Non-pigmented ciliary epithelial cell (primary cell): ENCODE measurements at regions not wholly inside any gene's neighbourhood (a gene's known extent, or its start where the extent isn't known, plus 50 kb on each side); places are given as distances from the start of the nearest gene placed in this dataset.
A peak's percentile ranks its signal among the peaks of the same experiment; 100 is the strongest.
"Not testable (repeated sequence)": the region's sequence is repeated elsewhere in the genome, so short reads cannot be mapped to it uniquely, and the experiment has no call there.

Experiments used
- DNase-seq: peaks from one replicate; pipeline ENCODE4 v3.0.0-alpha.2; 2010; ENCODE audit warnings: low read depth

DNA sequence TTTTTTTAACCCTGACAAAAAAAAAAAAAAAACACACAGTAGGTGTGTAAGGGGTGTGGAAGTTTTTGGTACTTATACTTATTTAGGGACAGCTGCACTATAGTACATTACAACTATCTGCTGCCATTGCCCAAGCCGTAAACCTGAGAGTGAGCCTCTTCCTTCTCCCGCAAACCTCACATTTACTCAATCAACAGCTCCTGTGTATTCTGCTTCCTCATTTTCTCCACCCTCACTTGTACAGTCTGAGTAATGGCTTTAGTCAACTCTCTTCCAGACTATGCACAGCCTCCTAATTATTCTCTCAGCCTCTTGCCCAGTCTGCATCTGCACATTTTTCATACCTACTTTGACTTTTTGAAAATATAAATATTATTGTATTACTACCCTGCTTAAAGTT is 362.0 kb downstream of the ADAM29 start:
- DNase-seq = no peak

DNA sequence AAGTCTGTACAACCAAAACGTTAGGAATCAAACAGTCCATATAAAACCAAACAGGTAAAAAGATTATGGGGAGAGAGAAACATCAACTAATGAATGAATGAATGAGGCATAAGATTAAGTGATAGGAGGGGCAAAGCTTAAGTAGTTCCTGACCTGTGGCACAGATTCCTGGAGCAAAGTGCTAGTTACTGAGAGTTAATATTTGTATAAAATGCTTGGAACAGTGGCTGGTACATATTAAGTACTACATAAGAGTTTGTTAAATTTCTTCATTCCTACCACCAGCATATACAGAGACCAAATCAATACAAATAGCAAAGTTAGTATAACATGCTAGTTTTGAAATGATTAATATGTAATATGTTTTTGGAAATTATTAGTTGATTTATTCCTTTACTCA is 363.7 kb downstream of the ADAM29 start:
- DNase-seq = no peak

DNA sequence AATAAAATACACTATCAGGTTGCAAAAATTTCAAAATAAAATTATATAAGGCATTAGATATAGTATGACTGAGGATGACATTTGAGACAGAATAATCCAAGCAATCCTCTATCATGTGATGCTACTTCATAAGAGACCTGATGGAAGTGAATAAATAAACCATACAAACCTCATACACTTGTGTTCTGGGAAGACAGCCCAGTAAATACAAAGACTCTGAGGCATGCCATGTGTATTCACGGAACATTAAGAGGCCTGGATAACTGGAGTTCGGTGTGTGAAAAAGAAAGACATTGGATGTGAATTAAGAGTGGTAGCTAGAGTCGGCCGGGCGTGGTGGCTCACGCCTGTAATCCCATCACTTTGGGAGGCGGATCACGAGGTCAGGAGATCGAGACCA is 364.2 kb downstream of the ADAM29 start:
- no peak for DNase-seq

DNA sequence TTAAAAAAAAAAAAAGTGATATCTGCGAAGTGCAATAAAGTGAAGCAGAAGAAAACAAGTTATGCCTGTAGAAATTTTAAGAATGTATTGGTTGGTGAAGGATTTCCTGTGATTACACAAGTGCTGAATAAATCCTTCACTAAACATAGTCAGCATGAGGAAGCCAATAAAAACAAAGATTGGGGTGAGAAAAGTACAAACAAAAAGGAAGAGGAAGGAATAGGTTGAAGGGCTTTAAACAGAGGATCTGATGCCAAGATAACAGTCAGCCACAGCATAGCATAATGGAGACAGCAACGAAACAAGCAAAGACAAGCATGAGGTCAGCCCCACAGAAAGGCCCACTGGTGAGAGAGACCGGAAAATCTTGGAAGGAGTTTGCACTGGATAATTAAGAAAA is 372.2 kb downstream of the ADAM29 start:
- no peak for DNase-seq

DNA sequence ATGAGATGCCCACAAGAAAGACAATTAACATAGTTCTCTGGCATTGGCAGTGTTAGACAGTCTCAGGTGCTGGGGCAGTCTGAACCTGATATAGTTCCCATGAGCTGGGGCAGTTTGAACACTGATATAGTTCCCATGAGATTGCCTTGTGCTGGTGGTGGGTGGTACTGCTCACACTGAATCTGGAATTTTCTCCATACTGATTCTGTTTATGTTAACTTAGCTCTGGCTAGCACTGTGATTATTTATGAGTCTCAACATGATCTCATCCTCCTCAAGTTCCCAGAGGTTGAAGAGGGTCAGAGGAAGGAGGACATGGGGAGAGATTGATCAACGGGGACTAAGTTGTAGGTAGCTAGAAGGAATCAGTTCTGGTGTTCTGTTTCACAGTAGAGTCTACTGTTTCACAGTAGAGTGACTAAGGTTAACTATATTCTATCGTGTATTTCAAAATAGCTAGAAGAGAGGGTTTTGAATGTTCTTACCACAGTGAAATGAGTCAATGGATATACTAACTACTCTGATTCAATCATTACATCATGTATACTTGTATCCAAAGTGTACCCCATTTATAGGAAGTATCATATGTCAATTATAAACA is 379.9 kb downstream of the ADAM29 start:
- no peak for DNase-seq

DNA sequence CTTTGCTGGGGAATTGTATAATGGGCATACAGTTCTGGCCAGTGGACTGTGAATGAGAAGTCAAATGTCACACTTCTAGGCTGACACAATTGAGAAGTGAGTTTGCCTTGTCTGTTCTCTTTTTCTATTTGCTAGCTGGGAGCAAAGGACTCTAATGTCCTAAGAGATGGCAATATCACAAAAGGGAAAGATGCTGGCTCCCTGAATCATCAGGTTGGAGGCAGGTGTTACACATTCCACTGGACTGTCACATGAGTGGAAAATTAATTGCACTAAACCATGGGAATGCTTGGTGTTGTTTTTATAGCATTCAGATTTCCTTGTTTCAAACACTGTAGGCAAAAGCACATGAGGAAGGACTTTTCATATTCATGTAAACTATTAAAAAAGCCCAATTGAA is 388.3 kb downstream of the ADAM29 start:
- DNase-seq = no peak

DNA sequence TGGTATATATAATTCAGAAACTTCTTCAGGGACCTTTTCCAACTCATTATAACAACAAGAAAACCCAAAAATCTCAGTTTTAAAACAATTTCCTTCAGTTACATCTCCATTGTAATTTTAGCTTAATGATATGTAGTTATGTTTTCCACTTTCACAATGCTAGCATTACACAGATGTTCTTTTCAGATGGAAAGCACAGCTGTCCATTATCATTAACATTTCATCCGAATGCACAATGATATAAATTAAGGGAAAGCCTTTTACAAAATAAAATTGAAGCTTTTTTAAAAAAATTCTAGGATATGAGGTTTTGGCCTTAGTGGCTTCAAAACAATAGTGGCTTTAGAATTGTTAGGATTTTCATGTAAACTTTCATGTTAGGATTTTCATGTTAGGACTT is 389.2 kb downstream of the ADAM29 start:
- no peak for DNase-seq

DNA sequence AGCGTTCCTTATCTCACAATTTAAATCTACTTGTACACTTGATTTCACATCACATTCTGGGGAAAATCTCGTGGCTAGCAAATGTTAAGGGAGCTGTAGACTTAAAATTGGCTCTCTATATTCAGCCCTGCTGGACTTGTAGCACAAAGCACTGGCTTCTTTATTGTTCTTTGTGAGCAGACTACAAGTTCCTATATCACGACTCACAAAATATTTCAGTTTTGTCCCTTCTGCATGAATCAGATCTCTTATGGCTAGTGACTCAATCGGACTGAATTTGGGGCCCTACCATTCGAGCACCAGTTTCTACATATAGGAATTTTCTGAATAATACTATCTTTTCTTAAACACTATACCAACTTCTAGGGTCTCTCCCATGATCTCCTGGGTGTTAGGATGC is 390.1 kb downstream of the ADAM29 start:
- DNase-seq = no peak

DNA sequence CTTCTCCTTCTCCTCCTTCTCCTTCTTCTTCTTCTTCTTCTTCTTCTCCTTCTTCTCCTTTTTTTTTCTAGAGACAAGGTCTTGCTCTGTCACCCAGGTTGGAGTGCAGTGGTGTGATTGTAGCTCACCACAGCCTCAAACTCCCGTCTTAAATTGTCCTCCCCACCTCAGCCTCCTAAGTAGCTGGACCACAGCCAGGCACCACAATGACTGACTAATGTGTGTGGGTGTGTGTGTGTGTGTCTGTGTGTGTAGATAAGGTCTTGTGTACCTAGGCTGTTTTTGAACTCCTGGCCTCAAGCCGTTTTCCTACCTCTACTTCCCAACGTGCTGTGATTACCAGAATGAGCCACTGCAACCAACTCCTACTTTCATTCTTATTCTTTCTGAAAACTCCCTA is 390.9 kb downstream of the ADAM29 start:
- DNase-seq = no peak

DNA sequence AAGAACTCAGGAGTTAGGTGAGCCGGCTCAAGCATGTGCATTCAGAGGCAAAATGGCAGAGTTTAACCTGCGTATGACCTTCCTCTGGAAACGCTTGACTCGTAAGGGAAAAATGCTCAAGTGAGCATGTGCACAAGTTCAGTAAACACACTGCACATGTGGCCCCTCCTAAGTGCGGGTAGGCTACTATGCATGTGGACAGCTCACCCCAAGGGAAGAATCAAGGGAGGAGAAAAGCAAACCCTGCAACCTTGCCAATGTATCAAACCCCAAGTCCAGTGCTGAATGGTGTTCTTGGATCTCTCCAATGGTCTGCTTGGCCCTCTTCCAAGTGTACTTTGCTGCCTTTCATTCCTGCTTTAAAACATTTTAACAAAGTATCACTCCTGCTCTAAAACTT is 407.1 kb downstream of the ADAM29 start:
- no peak for DNase-seq

DNA sequence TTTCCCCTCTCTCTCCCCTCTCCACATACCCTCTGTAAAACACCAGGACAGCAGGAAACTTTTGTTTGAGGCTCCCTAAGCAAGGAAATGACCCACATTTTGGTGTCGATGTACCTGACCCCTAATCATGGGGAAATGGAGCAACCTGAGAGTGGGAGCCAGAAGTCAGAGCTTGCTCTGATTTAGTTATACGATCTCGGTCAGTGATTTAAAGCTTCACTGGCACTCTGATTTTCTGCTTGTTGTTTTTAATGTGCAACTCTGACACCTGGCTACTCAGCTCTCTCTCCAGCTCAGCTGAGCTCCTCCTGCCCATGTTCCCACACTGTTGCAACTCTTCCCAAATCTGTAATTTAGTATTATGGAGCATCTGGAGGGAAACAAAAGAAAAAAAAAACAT is 408.6 kb downstream of the ADAM29 start:
- no peak for DNase-seq

DNA sequence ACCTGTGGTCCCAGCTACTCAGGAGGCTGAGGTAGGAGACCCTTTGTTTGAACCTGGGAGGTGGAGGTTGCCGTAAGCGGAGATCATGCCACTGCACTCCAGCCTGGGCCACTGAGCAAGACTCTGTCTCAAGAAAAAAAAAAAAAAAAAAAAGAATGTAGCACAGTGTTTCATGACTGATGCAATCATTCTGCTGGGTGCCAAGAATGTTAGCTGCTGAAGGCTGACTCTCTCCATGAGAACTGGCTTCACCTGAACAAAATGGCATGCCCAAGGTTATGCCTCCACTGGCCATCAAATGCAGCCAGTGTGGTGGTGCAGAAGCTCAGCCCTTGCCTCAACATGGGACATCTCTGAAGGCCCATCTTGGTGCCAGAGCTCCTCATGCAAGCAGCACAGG is 412.1 kb downstream of the ADAM29 start:
- no peak for DNase-seq

DNA sequence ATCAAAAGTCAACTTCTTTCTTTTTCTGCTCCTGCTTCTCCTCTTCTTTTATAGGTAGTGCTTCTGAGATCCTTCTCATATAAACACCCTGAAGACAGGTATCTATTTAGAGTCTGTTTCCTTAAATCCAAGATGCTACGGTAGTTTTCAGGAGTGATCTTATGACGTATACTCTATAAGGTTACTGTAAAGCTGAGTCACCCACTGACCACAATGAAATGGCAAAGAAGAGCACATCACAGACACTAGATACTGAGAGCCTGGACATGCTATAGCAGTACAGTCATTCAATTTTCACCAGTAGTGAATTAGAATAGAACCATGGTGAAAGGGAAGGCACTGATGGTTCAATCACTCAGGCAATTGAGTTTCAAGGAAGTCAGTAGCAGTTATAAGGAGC is 412.5 kb downstream of the ADAM29 start:
- DNase-seq = no peak

DNA sequence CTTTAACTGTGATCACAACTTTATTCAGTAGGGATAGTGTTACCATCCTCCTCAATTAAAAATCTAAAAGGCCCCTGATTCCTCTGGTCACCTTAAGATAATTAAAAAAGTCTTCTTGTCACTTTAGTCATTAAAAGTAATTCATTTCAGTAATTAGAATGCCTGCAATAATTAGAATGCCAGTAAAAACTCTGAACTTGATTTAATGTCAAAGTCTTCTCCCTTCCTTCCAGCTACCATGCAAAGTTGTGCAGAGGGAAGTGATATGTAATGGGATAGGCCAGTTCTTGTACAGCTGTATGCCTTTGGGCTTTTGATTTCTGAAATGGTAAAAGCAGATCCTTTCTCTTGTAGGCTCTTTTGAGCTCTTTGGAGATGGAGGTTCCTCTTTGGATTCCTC is 417.2 kb downstream of the ADAM29 start:
- DNase-seq = no peak

DNA sequence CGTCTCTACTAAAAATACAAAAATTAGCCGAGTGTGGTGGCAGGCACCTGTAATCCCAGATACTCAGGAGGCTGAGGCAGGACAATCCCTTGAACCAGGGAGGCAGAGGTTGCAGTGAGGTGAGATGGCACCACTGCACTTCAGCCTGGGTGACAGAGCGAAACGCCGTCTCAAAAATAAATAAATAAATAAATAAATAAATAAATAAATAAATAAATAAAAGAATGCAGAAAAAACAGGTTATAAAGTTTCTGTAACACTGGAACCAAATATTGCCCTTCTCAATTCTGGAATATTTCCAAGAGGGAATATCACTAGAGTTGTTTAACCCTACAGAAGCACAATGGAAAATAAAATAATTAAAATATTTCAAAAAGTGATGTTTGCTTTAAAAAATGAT is 418.4 kb downstream of the ADAM29 start:
- DNase-seq = not testable (repeated sequence)

DNA sequence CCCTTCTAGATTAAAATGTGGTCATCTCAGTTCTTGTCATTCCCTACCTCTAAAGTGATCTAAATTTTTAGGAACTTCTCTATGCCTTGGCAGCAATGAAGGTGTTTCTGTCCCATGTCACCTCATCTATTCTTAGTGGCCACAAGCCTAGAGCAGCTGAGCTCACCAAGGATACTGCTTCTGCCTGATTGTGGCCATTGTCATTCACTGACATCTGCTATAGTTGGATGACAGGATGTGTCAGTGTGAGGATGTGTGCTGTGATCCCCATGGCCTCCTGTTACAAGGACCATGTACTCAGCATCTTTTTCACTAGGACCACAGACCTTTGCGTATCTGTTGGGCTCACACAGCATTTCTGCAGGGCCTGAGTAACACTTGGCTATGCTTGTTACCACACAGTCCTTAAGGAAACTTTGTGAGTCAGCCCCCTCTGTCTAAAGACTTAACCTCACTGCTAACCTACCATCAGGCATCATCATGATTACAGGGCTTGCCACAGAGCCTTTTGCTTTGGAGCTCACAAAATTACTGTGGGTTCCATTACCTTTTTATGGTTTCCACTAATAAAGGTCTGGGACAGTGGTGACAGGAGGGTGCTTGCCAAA is 421.0 kb downstream of the ADAM29 start:
- no peak for DNase-seq

DNA sequence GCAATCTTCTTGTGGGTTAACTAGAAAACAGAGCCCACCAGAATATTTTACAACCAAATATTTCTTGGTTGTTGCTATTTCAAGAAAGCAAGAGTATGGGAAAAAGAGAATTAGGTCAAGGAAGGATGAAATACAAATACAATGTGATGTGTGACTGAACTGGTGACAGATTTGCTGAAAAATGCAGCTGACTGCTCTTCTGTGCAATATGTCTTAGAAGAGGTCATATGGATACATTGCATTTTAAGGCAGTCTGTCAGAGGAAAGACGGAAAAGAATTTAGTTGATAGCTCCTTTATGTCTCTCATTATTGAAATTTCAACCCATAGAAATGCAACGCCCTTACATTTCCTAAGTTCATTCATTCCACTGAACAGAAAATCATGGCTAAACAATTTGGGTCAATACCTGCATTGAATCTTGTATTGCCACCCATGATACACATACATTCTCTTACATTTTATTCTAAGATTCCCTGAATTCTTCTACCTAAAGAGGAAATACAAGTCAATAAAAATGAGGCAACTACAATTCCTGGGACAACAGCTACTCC is 423.1 kb downstream of the ADAM29 start:
- no peak for DNase-seq

DNA sequence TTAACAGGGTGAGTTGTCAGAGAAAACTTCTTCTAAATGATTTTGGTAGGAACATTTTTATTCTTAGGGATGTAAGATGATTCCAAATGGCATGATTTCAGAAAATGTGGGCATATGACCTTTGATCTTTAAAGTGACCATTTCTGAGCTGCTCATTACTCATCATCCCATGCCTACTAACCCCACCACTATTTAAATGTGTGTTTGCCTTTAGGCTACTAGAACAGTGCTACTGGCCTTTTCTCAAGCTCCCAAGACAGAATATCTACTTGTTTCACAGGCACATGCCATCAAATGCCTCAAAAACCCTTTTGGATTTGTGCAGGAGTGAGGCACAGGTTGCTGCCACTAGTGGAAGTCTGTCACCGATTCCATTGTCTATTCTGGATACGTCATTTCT is 428.2 kb downstream of the ADAM29 start:
- no peak for DNase-seq

DNA sequence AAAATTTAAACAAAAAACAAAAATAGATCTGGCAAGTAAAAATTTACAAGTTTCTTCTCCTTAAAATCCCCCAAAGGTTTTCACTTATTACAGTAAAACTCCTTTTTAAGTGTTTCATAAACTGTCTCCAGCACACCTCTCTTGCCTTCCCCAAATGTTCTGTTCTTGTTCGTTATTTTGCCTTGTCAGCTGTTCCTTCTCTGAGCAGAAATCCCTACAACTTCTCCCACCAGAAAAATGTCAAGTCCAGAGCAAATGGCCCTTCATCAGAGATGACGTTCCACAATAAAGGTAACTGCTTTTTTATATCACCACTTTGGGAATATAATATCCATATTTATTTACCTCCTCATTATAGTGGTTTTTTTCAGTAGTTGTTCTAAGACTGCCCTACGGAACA is 432.1 kb downstream of the ADAM29 start:
- DNase-seq = no peak

DNA sequence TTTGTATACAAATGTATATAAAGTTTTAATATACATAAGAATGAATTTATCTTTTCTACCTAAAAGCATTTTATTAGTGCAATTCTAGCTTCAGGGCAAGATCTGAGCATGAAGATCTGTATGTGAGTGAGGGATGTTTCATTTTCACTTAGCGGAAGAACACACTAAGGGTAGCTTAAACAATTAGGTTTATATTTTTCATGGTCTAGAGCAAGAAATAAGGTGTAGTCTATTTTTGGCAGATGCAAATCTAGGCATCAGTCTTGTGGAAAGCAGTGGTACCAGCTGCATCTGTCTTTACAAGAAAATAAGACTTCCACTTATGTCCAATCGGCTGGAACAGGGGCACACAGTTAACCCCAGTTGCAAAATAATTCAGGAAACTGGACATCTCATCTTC is 433.3 kb downstream of the ADAM29 start:
- DNase-seq = no peak

DNA sequence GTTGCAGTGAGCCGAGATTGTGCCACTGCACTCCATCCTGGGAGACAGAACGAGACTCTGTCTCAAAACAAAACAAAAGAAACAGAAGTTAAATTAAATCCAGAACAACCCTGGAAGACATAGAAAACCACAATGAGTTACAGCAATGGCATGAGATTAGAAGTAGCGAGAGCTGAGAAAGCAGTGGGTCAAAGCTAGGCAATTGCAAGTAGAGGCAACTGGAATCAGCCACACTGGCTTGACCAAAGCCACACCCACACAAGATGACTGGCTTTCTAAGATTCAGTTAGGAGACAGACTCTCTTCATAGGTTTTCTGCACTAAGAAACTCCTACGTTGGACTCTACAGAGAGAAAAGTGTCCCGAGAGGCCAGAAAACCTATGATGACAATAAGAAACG is 443.0 kb downstream of the GPM6A start:
- DNase-seq = peak; percentile 60

DNA sequence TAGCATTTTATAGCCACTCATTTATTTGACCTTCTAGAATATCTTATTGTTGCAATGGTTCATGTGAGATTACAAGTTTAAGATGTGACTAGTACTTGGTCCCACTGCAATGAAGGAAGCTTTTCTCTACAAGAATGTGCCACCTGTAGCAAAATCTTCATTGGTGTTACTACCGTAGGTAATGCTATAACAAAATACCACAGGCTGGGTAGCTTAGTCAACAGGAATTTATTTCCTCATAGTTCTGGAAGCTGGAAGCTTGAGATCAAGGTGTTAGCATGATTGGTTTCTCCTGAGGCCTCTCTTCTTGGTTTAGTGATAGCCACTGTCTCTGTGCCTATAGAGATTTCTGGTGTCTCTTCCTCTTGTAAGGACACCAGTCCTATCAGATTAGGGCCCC is 441.0 kb downstream of the GPM6A start:
- no peak for DNase-seq

DNA sequence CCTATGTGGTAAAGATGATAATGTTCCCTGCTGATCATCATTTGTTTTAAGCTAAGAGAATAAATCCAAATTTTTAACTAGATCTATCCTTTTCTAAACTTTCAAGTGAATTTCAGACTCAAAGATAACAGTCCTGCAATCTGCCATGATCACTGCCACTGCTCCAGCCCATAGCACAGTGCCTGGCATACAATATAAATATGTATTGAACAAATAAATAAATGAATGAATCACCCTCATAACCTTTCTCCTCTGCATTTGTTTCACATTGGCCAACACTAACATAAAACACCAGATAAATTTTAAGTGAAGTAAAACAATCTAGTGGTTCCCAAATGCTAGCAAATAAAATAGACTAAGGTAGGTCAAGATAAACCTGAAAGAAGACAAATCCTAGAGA is 439.0 kb downstream of the GPM6A start:
- DNase-seq = no peak

DNA sequence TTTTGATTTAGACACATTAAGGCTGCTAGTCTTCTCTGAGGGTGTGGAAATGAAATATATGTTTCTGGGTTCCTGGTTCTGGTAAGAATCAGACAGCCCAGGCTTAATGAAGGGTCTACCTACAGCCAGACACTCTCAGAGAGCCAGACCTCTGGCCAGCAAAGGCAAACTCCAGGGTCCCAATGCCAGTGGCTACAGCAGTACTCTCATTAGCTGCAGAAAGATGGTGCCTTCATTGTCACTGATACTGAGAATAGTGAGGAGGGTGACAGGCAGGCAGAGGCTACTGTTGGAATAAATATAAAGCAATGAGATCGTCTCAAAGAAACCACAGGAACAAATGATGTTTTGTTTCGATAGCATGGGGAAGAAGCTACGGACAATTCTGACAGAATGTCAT is 437.6 kb downstream of the GPM6A start:
- no peak for DNase-seq
